Left lobe of liver (tissue), 2 donors: ENCODE measurements at regions not wholly inside any gene's neighbourhood (a gene's known extent, or its start where the extent isn't known, plus 50 kb on each side); places are given as distances from the start of the nearest gene placed in this dataset.

ENCODE experiments used
- ATAC-seq: fragments of 200-7000 bp; cut with Tn5 transposase; one replicate; pipeline ENCODE4 v1.9.1; 2020; ENCODE audit warnings: mild to moderate bottlenecking, moderate library complexity
- DNase-seq: peaks from one replicate; pipeline ENCODE4 v3.0.0-alpha.2; 2020; ENCODE audit warnings: low spot score
- donor health status: DM: no; HTN: no; CAD: no; lungs with moderate emphysema.
- donor health status: DM: no; HTN: yes; CAD: no.

- no peak for DNase-seq
- no peak for ATAC-seq
Measured at GRCh38 chr16:72291121-72291520, 119.2 kb upstream of the PMFBP1 start.

- no peak for DNase-seq
- no peak for ATAC-seq
Measured at GRCh38 chr16:72287649-72288048, 115.7 kb upstream of the PMFBP1 start.

GRCh38 chr16:72286936-72287620 is 115.1 kb upstream of the PMFBP1 start:
- no peak for DNase-seq
- ATAC-seq, result no peak

GRCh38 chr16:72285728-72286127 is 113.8 kb upstream of the PMFBP1 start:
- peak; percentile 71 for ATAC-seq

GRCh38 chr16:72285324-72285723 is 113.4 kb upstream of the PMFBP1 start:
- ATAC-seq (no peak), DNase-seq (no peak)

More at GRCh38 chr16:72285728-72286127, 113.8 kb upstream of the PMFBP1 start:
- no peak for DNase-seq

- ATAC-seq, result no peak
- no peak for DNase-seq
Measured at GRCh38 chr16:72284042-72284789, 112.3 kb upstream of the PMFBP1 start.

- DNase-seq (no peak), ATAC-seq (no peak)
Measured at GRCh38 chr16:72282362-72282761, 110.4 kb upstream of the PMFBP1 start.

- ATAC-seq, result no peak
Measured at GRCh38 chr16:72278301-72278700, 106.3 kb upstream of the PMFBP1 start.

GRCh38 chr16:72277749-72278148 is 105.8 kb upstream of the PMFBP1 start:
- ATAC-seq, result no peak

More at GRCh38 chr16:72278301-72278700, 106.3 kb upstream of the PMFBP1 start:
- DNase-seq, result no peak

GRCh38 chr16:72271699-72272240 is 99.8 kb upstream of the PMFBP1 start:
- DNase-seq, result no peak
- no peak for ATAC-seq

More at GRCh38 chr16:72277749-72278148, 105.8 kb upstream of the PMFBP1 start:
- DNase-seq, result no peak

GRCh38 chr16:72270531-72270930 is 98.6 kb upstream of the PMFBP1 start:
- no peak for ATAC-seq
- no peak for DNase-seq

GRCh38 chr16:72266836-72267235 is 94.9 kb upstream of the PMFBP1 start:
- no peak for ATAC-seq
- DNase-seq, result no peak

- ATAC-seq (no peak), DNase-seq (no peak)
Measured at GRCh38 chr16:72264771-72265170, 92.8 kb upstream of the PMFBP1 start.

GRCh38 chr16:72262711-72263110 is 90.8 kb upstream of the PMFBP1 start:
- no peak for ATAC-seq
- DNase-seq, result no peak

GRCh38 chr16:72261127-72261526 is 89.2 kb upstream of the PMFBP1 start:
- DNase-seq (no peak), ATAC-seq (no peak)

- ATAC-seq, result no peak
- no peak for DNase-seq
Measured at GRCh38 chr16:72256398-72257066, 84.6 kb upstream of the PMFBP1 start.

- DNase-seq (no peak), ATAC-seq (no peak)
Measured at GRCh38 chr16:72255786-72256185, 83.8 kb upstream of the PMFBP1 start.

- ATAC-seq, result no peak
Measured at GRCh38 chr16:72247821-72248253, 75.9 kb upstream of the PMFBP1 start.

GRCh38 chr16:72246423-72246822 is 74.5 kb upstream of the PMFBP1 start:
- ATAC-seq (no peak), DNase-seq (no peak)

More at GRCh38 chr16:72247821-72248253, 75.9 kb upstream of the PMFBP1 start:
- DNase-seq, result no peak

GRCh38 chr16:72244853-72245252 is 72.9 kb upstream of the PMFBP1 start:
- DNase-seq (no peak), ATAC-seq (no peak)

GRCh38 chr16:72243621-72244020 is 71.7 kb upstream of the PMFBP1 start:
- ATAC-seq (no peak), DNase-seq (no peak)
